Naive thymus-derived CD4-positive, alpha-beta T cell (primary cell): ENCODE measurements at regions not wholly inside any gene's neighbourhood (a gene's known extent, or its start where the extent isn't known, plus 50 kb on each side); places are given as distances from the start of the nearest gene placed in this dataset.

ENCODE experiments used
- ATAC-seq: fragments of 150-1000 bp; cut with Tn5 transposase; 2 replicates; pipeline ENCODE4 v1.10.0; 2021; ENCODE audit warnings: mild to moderate bottlenecking, moderate library complexity
- CTCF ChIA-PET: fragments of 350-600 bp; sonication (Branson Sonifier 250); formaldehyde crosslinking; loops from one replicate; lab custom pipeline; 2021; ENCODE audit warnings: antibody characterized with exemption; lab: Charles Lee
- POLR2A ChIA-PET: fragments of 350-600 bp; sonication (Branson Sonifier 250); formaldehyde crosslinking; loops from one replicate; lab custom pipeline; 2021; ENCODE audit warnings: antibody characterized with exemption, inconsistent platforms; lab: Charles Lee
- DNase-seq, 9 donors: peaks; one replicate each; pipeline versions ENCODE4 v3.0.0 to v3.0.0-alpha.2; 2020 to 2022; ENCODE audit warnings: mixed read lengths in 1 of 9
- H3K27ac ChIP-seq: one replicate; pipeline ENCODE4 v1.7.0; 2013; ENCODE audit warnings: mild to moderate bottlenecking, low read depth, low read length, moderate library complexity
- H3K27me3 ChIP-seq, 2 donors: one replicate each; pipeline ENCODE4 v1.7.0; 2013; ENCODE audit warnings: low read length in 2 of 2, mild to moderate bottlenecking in 2 of 2, moderate library complexity in 2 of 2; ENCODE audit not compliant: control insufficient read depth in 2 of 2, insufficient read depth in 2 of 2
- H3K36me3 ChIP-seq, 3 experiments: 1 replicate in 2 of 3; 2 replicates in 1 of 3; pipeline ENCODE4 v1.7.0; 2013; ENCODE audit warnings: low read length in 3 of 3, mild to moderate bottlenecking in 3 of 3, moderate library complexity in 1 of 3; ENCODE audit not compliant: insufficient read depth in 3 of 3, control insufficient read depth in 2 of 3
- H3K4me1 ChIP-seq, 2 donors: one replicate each; pipeline ENCODE4 v1.7.0; 2013; ENCODE audit warnings: low read length in 2 of 2, mild to moderate bottlenecking in 2 of 2, moderate library complexity in 1 of 2; ENCODE audit not compliant: control insufficient read depth in 2 of 2, insufficient read depth in 2 of 2
- H3K4me3 ChIP-seq: 2 replicates; pipeline ENCODE4 v1.7.0; 2013; ENCODE audit warnings: mild to moderate bottlenecking, low read length
- H3K9me3 ChIP-seq, 3 experiments: 1 replicate in 2 of 3; 2 replicates in 1 of 3; pipeline ENCODE4 v1.7.0; 2013; ENCODE audit warnings: low read length in 3 of 3; ENCODE audit not compliant: control insufficient read depth in 2 of 3
- H3K27ac Mint-ChIP-seq, 9 donors: one replicate each; pipeline ENCODE4 v1.8.0; 2020 to 2022; ENCODE audit warnings: mixed read lengths in 9 of 9, mild to moderate bottlenecking in 8 of 9, moderate library complexity in 5 of 9, inconsistent platforms in 2 of 9
- H3K27me3 Mint-ChIP-seq, 5 donors: one replicate each; pipeline ENCODE4 v1.8.0; 2021 to 2022; ENCODE audit warnings: mixed read lengths in 5 of 5, mild to moderate bottlenecking in 1 of 5
- H3K36me3 Mint-ChIP-seq, 5 donors: one replicate each; pipeline ENCODE4 v1.8.0; 2020 to 2022; ENCODE audit warnings: mixed read lengths in 5 of 5, mild to moderate bottlenecking in 3 of 5, inconsistent platforms in 1 of 5
- H3K4me1 Mint-ChIP-seq, 7 donors: one replicate each; pipeline ENCODE4 v1.8.0; 2020 to 2022; ENCODE audit warnings: mixed read lengths in 7 of 7, mild to moderate bottlenecking in 3 of 7, inconsistent platforms in 1 of 7
- H3K4me3 Mint-ChIP-seq, 10 donors: one replicate each; pipeline ENCODE4 v1.8.0; 2020 to 2022; ENCODE audit warnings: mild to moderate bottlenecking in 10 of 10, mixed read lengths in 10 of 10, moderate library complexity in 6 of 10, inconsistent platforms in 2 of 10
- H3K9me3 Mint-ChIP-seq, 11 donors: one replicate each; pipeline ENCODE4 v1.8.0; 2020 to 2022; ENCODE audit warnings: mixed read lengths in 11 of 11, mild to moderate bottlenecking in 4 of 11, inconsistent platforms in 1 of 11, moderate library complexity in 1 of 11
- intact Hi-C, 2 donors: fragments of 100-400 bp; cut with micrococcal nuclease; formaldehyde crosslinking; loops; one replicate each; pipeline ENCODE4 v1.15.1; 2023

- no peak for ATAC-seq
- Histone ChIP-seq H3K27ac (no peak overlapping the region), H3K4me3 (no peak overlapping the region), H3K27me3 (no peaks in the 10 kb centered on the region), H3K4me1 (no peaks in the 10 kb centered on the region), H3K36me3 (no peaks in the 10 kb centered on the region), H3K9me3 (no peaks in the 10 kb centered on the region)
- no peak for DNase-seq
- H3K4me1 Mint-ChIP-seq, result no peaks in the 10 kb centered on the region
- intact Hi-C loops, result no loop called here
- ChIA-PET POLR2A (no interaction called here), CTCF (no interaction called here)
- H3K27ac Mint-ChIP-seq, result no peak overlapping the region
- H3K36me3 Mint-ChIP-seq, result no peaks in the 10 kb centered on the region
- H3K9me3 Mint-ChIP-seq, result peaks cover 0 to 2% (median 0%) of the 10 kb centered on the region in 11 donors
- no peak overlapping the region for H3K4me3 Mint-ChIP-seq
- no peaks in the 10 kb centered on the region for H3K27me3 Mint-ChIP-seq
These were observed 944.7 kb upstream of the NDST4 start for GRCh38 chr4:116058129-116058528.

GRCh38 chr4:116055857-116056827 is 942.7 kb upstream of the NDST4 start:
- intact Hi-C loops, result no loop called here
- no peaks in the 10 kb centered on the region for H3K9me3 ChIP-seq
- Mint-ChIP-seq H3K27me3 (no peaks in the 10 kb centered on the region), H3K4me1 (no peaks in the 10 kb centered on the region), H3K4me3 (no peak overlapping the region), H3K9me3 (peaks cover 0 to 2% (median 0%) of the 10 kb centered on the region in 11 donors), H3K36me3 (no peaks in the 10 kb centered on the region), H3K27ac (no peak overlapping the region)
- no peaks in the 10 kb centered on the region for H3K27me3 ChIP-seq
- no peak overlapping the region for H3K4me3 ChIP-seq
- ATAC-seq (no peak), DNase-seq (no peak)
- no peak overlapping the region for H3K27ac ChIP-seq
- ChIA-PET POLR2A (no interaction called here), CTCF (no interaction called here)
- H3K36me3 ChIP-seq, result no peaks in the 10 kb centered on the region
- H3K4me1 ChIP-seq, result no peaks in the 10 kb centered on the region

GRCh38 chr4:116027311-116027710 is 913.9 kb upstream of the NDST4 start:
- H3K4me1 Mint-ChIP-seq, result no peaks in the 10 kb centered on the region
- CTCF ChIA-PET, result no interaction called here
- POLR2A ChIA-PET, result no interaction called here

DNA sequence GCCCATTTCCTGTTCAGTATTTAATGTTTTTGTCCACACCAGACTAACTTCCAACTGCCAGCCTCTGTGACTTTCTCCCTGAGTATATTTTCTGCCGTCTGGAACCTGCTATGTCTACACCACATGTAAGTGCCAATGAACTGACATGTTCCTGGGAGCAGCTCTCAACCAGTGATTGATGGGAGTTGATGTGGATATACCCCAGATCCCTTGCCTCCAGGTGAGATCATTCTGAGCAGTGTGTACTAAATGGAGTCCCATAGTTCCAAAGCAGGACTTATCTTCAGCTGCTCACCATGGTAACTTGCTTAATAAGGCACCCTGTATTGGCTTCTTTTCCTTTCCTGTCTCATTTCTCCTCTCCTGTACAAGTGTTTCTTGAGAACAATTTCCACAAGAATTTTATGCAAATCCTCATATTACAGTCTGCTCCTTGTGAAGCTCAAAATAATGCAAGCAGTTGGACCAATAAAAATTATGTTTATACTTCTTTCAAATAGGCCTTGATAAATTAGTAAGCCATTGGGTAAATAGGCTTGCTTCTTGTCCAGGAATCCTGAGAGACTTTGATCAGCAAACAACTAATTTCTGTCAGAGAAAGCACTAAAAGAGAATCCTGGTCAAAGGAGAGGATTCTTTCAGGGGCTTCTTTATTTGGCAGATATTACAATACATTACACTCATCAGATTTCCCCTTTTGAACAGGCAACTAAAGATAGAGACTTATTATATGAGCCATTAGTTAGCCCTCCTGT is 911.7 kb upstream of the NDST4 start:
- no peak overlapping the region for H3K27ac Mint-ChIP-seq
- intact Hi-C loops, result no loop called here
- no peaks in the 10 kb centered on the region for H3K36me3 Mint-ChIP-seq
- ATAC-seq (no peak), DNase-seq (no peak)
- H3K27ac ChIP-seq, result no peak overlapping the region
- no peaks in the 10 kb centered on the region for H3K9me3 ChIP-seq
- no peaks in the 10 kb centered on the region for H3K27me3 Mint-ChIP-seq
- POLR2A ChIA-PET, result no interaction called here
- H3K4me3 ChIP-seq, result no peak overlapping the region
- peaks cover 0 to 11% (median 4%) of the 10 kb centered on the region in 11 donors for H3K9me3 Mint-ChIP-seq
- H3K27me3 ChIP-seq, result no peaks in the 10 kb centered on the region
- H3K4me1 ChIP-seq, result no peaks in the 10 kb centered on the region
- no peaks in the 10 kb centered on the region for H3K36me3 ChIP-seq
- H3K4me1 Mint-ChIP-seq, result no peaks in the 10 kb centered on the region
- CTCF ChIA-PET, result no interaction called here
- no peak overlapping the region for H3K4me3 Mint-ChIP-seq

More at GRCh38 chr4:116027311-116027710, 913.9 kb upstream of the NDST4 start:
- Histone ChIP-seq H3K4me3 (no peak overlapping the region), H3K36me3 (no peaks in the 10 kb centered on the region), H3K27me3 (no peaks in the 10 kb centered on the region), H3K9me3 (no peaks in the 10 kb centered on the region), H3K27ac (no peak overlapping the region), H3K4me1 (no peaks in the 10 kb centered on the region)
- ATAC-seq, result no peak
- peaks cover 0 to 4% (median 0%) of the 10 kb centered on the region in 11 donors for H3K9me3 Mint-ChIP-seq
- H3K27me3 Mint-ChIP-seq, result no peaks in the 10 kb centered on the region
- H3K4me3 Mint-ChIP-seq, result no peak overlapping the region
- no peak for DNase-seq
- H3K36me3 Mint-ChIP-seq, result no peaks in the 10 kb centered on the region
- H3K27ac Mint-ChIP-seq, result no peak overlapping the region
- intact Hi-C loops, result no loop called here

- DNase-seq, result no peak
These were observed 909.6 kb upstream of the NDST4 start for GRCh38 chr4:116023049-116023448.

GRCh38 chr4:116020141-116020722 is 906.8 kb upstream of the NDST4 start:
- Mint-ChIP-seq H3K36me3 (peaks cover 0 to 8% (median 0%) of the 10 kb centered on the region in 5 donors), H3K27ac (no peak overlapping the region), H3K9me3 (peaks cover 11 to 57% (median 23%) of the 10 kb centered on the region in 11 donors), H3K27me3 (no peaks in the 10 kb centered on the region), H3K4me3 (no peak overlapping the region), H3K4me1 (no peaks in the 10 kb centered on the region)
- H3K4me1 ChIP-seq, result no peaks in the 10 kb centered on the region
- ChIA-PET CTCF (no interaction called here), POLR2A (no interaction called here)
- DNase-seq (no peak), ATAC-seq (no peak)
- peaks cover 3 to 16% (median 5%) of the 10 kb centered on the region in 3 experiments for H3K9me3 ChIP-seq
- H3K27me3 ChIP-seq, result no peaks in the 10 kb centered on the region
- intact Hi-C loops, result no loop called here
- no peak overlapping the region for H3K27ac ChIP-seq
- no peaks in the 10 kb centered on the region for H3K36me3 ChIP-seq
- H3K4me3 ChIP-seq, result no peak overlapping the region

More at GRCh38 chr4:116023049-116023448, 909.6 kb upstream of the NDST4 start:
- Mint-ChIP-seq H3K4me1 (no peaks in the 10 kb centered on the region), H3K4me3 (no peak overlapping the region), H3K36me3 (no peaks in the 10 kb centered on the region), H3K9me3 (peaks cover 7 to 31% (median 10%) of the 10 kb centered on the region in 11 donors), H3K27me3 (no peaks in the 10 kb centered on the region), H3K27ac (no peak overlapping the region)
- Histone ChIP-seq H3K27me3 (no peaks in the 10 kb centered on the region), H3K4me1 (no peaks in the 10 kb centered on the region), H3K9me3 (no peaks in the 10 kb centered on the region), H3K27ac (no peak overlapping the region), H3K4me3 (no peak overlapping the region), H3K36me3 (no peaks in the 10 kb centered on the region)
- no peak for ATAC-seq
- CTCF ChIA-PET, result no interaction called here
- intact Hi-C loops, result no loop called here
- POLR2A ChIA-PET, result no interaction called here
